Iris pigment epithelial cell (primary cell): ENCODE measurements at regions not wholly inside any gene's neighbourhood (a gene's known extent, or its start where the extent isn't known, plus 50 kb on each side); places are given as distances from the start of the nearest gene placed in this dataset.
A peak's percentile ranks its signal among the peaks of the same experiment; 100 is the strongest.

Experiments used
- DNase-seq: peaks from one replicate; pipeline ENCODE4 v3.0.0-alpha.2; 2011; ENCODE audit warnings: low read depth

- DNase-seq = peak; percentile 69
These were observed 114.9 kb upstream of the NFIB start for GRCh38 chr9:14428781-14429230.

DNA sequence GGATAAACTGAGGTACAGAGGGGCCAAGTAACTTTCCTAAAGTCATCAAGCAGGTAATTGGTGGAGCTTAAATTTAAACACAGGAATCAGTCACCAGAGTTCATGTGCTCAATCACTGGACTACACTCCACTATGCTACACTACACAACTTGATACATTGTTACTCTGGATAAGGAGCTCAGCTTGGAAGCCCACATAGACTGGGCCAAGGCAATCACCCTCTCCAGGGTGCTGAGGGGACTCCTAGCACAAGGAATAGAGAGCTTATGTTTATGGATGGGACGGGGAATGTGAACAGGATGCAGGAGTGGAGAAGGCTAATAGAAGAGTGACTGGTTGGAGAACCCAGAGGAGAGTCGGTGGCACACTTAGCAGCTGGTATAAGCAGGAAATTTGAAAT, 113.5 kb upstream of the NFIB start:
- DNase-seq = no peak

GRCh38 chr9:14424983-14425382, 111.0 kb upstream of the NFIB start:
- DNase-seq = no peak

GRCh38 chr9:14424289-14424688, 110.3 kb upstream of the NFIB start:
- DNase-seq = no peak

- peak; percentile 70 for DNase-seq
These were observed 109.9 kb upstream of the NFIB start for GRCh38 chr9:14423815-14424261.

DNA sequence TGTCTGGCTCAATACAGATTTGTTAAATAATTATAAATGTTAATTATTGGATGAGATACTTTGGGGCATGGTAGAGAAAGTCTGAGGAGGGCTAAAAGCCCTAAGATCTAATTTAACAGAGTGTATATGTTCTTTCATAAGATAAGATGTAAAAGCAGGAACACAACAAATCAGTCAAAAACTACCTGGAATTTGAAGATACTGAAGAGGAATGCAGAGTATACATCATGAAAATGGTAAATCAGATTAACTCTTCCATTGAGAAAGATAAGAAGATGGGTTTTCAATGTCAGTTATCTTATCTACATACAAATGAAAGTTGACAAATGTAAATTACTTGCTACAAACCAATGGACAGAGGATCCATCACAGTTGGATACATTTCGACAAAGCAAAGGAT, 107.3 kb upstream of the NFIB start:
- DNase-seq = no peak

GRCh38 chr9:14418941-14419937, 105.3 kb upstream of the NFIB start:
- no peak for DNase-seq

- DNase-seq = no peak
These were observed 104.5 kb upstream of the NFIB start for GRCh38 chr9:14418301-14418940.

DNA sequence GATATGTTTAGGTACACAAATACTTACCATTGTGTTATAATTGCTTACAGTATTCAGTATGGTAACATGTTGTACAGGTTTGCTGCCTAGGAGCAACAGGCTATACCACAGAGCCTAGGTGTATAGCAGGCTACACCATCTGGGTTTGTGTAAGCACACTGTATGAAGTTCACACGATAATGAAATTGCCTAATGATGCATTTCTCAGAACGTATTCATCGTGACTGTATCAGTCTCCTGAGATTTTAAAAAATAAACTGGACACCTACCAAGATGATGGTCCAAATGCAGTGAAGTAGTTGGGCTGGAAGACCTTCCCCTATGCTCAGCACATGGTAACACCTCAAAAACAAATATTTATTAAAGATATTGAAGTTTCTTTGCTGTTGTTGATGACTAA, 103.3 kb upstream of the NFIB start:
- DNase-seq = peak; percentile 72

DNA sequence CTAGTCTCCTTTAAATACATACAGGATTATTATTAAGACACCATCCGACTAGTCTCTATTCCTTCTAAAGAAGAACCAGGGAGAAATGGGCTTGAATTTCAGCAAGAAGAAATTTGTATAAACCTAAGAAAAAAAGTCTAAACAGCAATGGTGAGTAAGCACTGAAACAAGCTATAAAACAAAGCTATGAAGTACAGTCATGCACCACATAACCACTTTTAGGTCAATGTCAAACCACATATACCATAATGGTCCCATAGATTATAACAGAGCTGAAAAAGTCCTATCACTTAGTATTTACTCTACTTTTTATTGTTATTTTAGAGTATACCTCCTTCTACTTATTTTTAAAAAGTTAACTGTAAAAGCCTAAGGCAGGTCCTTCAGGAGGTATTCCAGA, 102.0 kb upstream of the NFIB start:
- peak; percentile 81 for DNase-seq

DNA sequence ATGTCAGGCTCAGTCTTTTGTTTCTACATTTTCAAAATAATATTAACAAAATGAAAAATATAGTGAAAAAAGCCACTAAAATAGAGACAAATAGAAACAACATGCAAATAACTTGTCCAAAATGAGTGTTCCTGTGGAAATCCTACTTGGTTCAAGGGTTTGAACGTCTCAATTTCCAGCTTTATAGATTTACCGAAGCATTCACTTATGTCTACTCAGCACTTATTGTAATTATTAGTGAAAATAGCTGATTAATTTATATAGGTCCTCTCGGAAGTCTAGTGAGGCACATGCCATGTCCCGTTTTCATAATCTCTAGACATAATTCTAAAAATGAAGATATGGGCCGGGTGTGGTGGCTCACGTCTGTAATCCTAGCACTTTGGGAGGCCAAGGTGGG, 99.9 kb upstream of the NFIB start:
- no peak for DNase-seq

DNA sequence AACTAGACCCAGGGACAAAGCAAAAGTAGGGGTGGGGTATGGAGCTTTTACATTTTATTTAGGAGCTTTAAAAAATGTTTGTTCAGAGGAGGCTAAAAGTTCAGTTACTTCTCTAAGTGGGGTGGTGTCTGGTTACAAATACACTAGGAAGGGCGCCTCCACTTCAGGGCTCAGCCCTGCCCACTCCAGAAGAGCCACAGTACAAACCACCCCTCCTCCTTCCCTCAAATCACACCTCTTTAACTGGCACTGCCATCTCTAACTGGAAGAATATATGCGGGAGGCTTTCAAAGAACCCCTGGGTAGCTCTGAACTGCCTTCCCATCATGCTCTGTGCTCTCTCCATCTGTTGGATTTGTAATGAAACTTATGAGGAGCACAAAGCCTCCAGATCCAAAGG, 98.8 kb upstream of the NFIB start:
- DNase-seq = peak; percentile 30

GRCh38 chr9:14406463-14406862, 92.5 kb upstream of the NFIB start:
- DNase-seq = no peak

DNA sequence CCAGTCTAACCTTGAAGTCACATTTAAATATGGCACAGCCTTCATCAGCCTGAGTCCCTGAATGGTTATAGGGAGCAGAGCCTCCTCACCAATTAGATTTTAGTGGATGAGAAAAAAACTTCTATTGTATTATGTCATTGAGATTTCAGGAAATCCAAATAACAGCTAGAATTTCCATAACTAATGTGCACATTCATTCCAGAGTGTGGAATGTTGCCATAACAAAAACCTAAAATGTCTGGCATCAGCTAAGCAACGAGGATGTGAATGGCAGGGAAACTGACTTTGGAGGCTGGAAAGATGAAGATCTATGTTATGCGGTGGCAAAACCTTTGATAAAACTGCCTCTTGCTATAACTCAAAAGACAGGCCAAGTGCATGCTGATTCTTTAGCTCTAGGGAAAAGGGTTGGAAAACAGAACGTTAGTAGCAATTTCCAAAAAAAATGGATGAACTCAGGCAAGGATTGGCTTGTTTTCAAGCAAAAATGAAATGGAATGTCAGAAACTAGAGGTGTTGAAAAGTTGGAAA, 91.3 kb upstream of the NFIB start:
- no peak for DNase-seq

DNA sequence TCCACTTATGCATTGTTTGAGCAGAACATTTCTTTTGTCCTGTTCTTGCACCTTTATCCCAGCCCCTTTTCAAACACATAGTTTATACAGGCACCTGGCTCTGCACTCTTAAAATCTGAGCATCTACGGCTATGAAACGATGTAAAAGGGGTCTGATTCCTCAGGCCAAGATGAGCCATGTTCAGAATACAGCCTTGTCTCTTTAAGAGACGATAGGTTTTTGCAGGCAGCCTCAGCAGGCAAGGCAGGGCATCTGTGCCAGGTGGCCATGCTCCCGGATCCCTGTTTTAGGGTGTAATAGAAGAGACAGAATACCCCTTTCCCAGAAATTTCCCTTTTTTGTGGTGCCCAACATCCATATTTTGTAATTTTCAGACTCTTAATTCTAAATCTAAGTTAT, 89.1 kb upstream of the NFIB start:
- no peak for DNase-seq

DNA sequence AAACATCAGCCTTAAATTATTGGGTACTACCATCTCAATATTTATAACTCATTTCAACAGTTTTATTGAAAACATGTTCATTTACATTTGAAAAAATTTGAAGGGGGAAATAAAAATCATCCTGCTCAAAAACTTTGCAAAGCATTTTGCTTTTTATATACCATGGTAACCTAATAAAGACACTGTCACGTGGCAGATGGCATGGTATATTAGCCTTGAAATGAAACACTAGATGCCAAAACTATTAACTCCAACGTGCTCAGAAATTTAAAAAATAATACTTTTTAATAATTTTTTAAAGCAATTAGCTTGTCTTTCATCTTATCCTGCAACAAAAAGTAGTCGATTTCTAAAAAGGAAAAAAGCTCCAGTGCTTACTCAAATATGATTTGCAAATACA, 88.6 kb upstream of the NFIB start:
- no peak for DNase-seq

DNA sequence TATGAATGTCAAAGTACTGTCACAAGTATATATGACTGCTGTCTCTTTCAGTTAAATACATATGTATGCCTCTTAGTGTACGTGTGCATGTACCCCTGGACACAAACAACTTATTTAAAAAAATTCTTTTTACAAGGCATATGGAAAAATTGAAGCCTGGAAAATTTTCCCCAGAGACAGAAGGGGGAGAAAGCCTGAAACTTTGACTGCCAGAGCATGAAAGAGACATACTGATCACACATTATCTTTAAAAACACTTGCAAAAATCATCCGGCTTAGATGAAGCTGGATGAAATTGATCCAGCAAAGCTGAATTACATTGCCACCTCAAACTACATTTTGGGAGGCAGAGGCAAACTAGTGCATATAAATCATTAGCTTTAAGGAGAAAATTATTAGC, 88.0 kb upstream of the NFIB start:
- no peak for DNase-seq

DNA sequence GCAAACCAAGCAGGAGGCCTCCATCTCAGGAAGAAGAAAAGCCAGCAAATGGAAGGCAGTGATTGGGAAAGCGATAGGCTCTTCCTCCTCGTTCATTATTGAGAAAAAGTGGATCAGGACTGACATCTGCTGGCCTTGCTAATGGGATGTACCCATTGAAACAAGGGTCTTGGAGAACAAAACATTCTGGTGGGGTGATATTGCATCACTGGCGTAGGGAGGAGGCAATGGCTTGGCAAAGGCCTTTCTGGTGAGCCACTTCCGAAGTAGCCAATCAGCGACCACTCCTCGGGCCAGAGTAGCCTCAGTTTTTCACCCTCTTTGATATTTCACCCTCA, 86.7 kb upstream of the NFIB start:
- DNase-seq = peak; percentile 90

DNA sequence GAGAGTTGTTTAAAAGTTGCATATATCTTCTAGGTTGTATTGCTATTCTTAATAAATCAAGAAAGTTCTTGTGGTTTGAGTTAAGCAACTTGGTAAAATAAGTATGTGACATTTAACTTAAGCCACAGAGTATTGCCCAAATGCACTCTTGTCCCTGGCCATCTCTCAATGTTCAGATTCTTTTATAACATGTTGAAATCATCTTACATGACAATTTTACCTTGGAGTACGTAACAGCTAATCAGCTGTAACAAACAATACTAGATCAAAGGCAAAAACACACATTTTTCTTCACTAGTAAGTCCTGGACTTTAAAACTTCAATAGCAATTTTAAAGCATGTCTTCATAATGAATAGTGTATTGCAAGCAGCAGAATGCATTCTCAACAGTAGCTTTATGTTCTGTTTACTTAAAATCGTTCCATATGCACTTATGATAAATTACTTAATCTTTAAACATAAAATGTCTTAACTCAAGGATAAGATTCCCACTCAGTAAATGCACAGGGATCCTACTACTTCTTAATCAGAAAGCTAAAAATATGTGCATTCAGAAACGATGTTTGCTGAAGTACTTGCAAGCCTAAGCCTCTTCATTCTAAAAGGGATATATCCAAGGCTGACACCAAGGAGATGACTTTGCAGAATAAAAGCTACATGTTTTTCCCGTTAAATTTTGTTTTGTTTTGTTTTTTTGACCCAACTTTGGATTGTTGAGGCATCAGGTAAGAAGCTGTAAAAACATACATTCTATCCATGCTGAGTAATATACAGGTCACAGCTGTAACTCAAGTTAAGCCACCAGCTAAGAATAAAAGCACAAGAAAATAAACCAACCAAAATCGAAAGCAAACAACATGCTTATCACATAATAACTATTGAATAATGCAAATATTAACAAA, 86.1 kb upstream of the NFIB start:
- peak; percentile 26 for DNase-seq

- no peak for DNase-seq
These were observed 84.5 kb upstream of the NFIB start for GRCh38 chr9:14398473-14398872.

DNA sequence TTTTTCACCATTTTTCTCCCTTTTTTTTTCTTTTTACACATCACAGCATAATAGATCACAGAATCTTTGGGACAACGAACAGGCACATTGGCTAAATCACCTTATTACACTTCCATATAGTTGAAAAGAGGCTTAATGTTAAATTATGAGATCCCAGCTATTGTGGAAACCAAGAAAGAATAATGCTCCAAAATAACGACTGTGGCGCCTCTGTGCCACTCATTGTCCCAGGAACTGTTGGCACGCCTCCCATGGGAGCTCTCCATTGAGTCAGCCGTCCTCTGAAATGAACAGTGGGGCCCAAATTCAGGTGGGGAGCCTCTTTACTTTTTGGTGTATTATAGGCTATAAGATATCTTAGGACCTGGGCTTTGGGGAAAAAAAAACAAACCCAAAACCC, 82.2 kb upstream of the NFIB start:
- DNase-seq = no peak
